HG03432 (cell line): ENCODE measurements at regions not wholly inside any gene's neighbourhood (a gene's known extent, or its start where the extent isn't known, plus 50 kb on each side); places are given as distances from the start of the nearest gene placed in this dataset.
"Not testable (repeated sequence)": the region's sequence is repeated elsewhere in the genome, so short reads cannot be mapped to it uniquely, and the experiment has no call there.

Source experiments
- ATAC-seq: cut with Tn5 transposase; IDR thresholded peaks from one replicate; pipeline ENCODE4 v1.9.1; 2021; ENCODE audit warnings: mild to moderate bottlenecking, moderate library complexity; ENCODE audit not compliant: unreplicated experiment

DNA sequence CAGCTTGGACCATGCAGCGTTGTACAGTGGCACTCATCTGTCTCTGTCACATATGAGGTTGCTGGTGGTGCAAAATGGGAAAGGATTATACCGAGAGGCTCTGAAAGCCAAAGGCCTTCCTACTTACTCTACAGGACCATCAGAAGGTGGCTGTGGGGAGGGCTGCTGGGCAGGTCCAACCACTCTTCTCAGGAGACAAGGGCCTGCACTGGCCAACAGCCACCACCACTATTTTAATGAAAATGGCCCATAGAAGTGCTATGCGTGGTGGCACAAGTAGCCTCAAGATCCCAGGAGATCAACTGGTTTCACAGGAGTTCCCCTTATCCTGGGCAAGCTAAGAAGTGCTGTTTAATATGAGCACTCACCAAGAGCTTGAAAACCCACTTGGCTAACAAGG is 52.3 kb downstream of the MRPL57 start:
- no peak for ATAC-seq

DNA sequence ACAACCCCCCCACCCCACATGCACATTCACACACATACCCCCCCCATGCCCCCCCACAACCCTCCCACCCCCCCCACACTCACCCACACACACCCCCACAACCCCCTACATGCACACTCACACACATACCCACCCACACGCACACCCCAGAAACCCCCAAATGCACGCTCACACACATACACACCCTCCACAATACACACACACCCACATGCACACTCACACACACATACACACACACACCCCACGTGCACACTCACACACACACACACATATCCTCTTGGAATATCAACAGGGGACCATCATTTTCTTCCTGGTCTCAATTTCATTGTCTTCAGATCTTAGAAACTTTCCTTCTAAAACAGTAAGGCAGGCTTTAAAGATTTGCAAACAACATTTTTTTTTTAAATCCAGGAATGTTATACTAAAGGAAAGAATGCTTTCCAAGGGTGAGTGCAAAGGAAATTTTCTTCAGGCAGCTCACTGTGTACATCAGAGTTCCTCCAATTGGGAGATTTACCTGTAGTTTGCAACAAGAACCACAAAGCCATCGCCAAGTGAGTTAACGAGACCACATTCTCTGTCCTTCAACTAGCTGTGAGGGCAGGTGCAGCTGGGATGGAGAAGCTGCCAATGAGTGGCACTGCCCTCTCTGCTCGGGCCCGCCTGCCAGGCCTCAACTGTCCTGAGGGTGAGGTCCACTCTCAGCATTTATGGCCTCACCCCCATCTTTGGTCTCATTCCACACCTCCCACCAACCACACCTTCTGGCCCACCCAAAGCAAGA is 53.0 kb downstream of the MRPL57 start:
- no peak for ATAC-seq

DNA sequence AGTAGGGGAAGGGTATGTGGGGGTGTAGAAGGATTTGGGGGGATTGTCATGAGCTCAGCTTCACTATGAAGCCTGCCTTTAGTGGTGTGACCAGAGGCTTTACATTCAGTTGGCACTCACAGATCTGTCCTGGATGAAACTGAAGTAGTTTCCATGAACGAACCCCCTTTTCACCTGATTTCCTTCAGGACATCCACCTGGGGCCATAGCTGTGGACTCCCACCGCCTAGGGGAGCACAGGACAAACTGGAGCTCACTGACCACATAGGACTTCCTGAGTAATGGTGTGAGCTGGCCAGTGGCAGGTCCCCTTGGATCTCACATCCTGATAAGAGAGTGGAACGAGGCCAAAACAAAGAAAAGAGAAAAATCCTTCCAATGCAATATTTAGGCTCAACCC is 54.1 kb downstream of the MRPL57 start:
- no peak for ATAC-seq

DNA sequence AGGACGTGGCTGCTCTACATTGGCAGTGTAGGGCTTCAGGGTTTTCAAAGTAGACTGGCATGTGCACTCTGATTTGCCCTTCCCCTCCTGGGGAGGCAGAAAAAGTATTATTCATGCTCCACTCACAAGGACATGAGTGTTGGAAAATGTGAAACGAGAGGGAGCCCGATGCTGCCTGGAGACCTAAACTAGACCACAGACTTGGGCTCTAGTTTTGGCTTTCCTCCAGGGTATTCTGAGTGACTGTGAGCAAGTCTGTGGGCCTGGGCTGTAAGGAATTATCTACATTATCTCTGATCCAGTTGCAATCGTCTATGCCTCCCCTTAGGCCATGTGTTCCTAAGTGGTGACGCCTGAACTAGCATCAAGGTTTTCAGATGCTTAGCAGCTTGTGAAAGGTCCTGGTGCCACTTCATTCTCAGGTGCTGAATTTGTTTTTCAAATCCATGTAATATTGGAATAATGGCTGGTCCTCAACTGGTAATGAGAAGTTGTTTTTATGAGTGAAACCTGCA is 55.0 kb downstream of the MRPL57 start:
- no peak for ATAC-seq

DNA sequence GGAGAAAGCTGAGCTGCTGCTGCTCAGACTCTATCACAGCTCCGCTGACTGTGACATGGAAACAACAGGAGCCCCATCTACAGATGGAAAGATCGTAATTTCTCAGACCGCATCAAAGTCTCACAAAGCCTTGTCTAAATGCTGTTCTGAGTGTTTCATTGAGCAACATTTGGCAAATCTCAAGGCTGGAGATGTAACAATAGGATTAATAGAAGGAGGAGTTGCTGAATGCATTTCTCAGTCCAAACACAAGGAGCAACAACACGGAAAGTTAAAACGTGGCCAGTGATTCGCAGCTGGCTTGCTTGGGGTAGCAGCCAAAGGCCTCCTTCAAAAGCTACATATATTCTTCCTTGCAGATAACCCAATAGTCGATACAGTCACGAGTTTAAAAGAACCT is 55.7 kb downstream of the MRPL57 start:
- no peak for ATAC-seq

DNA sequence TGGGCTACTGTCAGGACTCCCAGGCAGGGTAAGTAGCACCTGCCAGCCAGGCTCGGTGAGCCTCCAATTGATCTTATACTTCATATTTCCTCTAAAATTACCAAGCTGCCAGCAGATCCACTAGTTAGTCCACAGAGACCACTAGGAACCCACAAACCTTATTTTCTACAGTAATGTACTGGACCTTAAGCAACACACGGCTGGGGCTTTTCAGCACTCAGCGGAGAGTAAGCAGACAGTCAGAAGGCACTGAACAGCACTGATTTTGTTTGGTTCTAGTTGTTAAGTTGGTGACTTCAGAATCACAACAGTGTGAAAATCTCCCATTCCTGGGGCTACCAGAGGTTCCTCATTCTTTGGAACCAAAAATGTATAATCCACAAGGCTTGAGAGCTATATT is 56.1 kb downstream of the MRPL57 start:
- no peak for ATAC-seq

DNA sequence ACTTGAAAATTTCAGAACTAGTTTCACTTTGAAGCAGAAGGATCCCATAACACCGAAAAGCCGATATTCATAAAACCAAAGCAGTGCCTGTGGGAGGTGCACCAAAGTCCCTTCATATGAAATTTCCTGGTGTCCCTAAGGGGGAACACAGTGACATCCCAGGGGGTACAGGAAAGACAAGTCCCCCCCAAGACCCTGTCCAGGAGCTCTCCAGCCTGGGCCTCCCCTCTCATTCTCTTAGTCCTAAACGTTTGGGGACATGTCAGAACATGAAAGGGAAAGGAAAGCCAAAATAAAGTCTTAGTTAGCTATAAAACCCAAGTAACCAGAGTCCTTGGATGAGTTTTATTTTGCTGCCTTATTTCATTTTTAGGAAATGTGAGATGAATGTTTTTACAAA is 56.6 kb downstream of the MRPL57 start:
- ATAC-seq, result no peak

DNA sequence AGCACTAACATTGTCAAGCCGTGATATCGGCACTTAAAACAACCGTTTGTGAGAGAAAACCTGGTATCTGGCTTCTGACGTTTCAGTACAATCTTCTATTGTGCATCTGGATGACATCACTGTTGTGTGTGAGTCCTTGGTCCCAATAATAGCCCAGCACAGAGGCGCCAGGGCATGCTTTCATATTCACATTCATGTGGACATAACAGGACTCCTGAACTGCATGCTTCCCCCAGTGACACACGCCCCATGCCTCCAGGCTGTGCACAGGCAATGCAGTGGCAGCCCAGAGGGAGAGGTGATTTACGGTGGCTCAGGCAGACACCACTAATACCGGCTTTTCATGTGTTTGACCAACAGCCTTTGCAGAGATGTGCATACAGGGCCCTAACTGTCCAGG is 58.1 kb downstream of the MRPL57 start:
- no peak for ATAC-seq

DNA sequence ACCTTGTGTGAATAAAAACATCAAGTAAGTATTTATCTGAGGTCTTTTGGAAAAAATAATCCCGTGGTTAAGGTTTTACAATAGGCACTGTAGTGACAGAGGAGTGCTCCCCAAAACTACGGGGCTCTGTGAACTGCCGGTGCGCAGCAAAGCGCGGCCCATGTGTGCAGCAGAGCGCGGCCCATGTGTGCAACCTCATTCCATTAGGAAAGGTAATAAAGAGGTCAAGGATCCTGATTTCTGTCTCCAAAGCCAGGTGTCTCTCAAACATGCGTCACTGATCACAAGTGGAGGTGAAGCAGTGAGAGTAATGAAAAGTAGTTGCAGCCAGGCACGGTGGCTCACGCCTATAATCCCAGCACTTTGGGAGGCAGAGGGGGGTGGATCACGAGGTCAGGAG is 58.7 kb downstream of the MRPL57 start:
- ATAC-seq, result no peak

DNA sequence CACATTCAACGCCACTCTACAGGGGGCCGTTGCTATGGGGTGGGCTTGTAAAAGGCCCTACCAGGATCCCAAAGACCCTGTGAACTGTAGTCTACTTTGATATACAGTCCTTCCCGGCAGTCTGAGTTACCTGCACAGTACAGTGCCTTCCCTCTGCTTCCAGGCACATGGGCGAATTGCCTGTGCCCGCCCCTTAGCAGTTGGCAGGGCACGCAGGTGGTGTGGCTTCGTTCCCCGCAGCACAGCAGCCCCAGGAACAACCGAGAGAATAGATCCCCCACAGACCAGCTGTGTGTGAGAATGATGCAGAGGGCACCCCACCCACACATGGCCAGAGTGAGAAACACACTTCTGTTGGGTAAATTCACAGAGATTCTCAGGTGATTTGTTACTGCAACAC is 60.6 kb downstream of the MRPL57 start:
- ATAC-seq, result no peak

DNA sequence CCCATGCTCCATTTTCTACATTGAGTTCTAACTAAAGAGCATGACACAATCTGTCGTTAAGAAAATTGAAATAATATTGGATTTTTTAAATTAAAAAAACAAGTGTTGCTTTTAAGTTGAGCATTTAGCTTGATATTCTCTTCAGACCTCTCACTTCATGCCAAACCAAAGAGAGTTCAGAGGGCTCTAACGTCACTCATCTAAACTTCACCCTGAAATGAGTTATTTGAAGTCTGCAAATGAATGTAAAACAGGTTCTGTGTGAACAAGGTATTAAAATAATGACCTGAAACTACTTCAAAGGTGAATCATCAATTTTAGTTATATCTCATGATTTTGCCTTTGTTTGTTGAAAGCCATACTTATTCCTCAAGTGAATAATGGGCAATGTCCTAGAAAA is 61.8 kb downstream of the MRPL57 start:
- ATAC-seq, result no peak

DNA sequence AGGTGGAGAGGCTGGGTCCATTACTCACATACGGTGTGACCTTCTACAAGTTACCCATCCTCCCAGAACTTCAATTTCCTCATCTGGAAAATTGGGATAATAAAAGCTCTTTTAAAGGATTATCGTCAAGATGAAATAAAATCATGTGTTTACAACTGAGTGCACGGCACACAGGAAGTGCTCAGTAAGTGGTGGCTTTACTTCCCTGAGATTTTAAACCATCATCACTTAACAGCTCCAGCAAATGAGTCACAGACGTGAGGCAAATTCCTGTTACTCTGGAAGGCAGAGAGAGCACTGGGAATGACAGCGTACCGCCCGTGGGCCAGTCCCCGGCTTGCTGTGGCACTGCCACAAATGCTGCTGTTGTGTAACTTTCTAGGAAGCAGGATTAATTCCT is 64.1 kb downstream of the MRPL57 start:
- no peak for ATAC-seq

DNA sequence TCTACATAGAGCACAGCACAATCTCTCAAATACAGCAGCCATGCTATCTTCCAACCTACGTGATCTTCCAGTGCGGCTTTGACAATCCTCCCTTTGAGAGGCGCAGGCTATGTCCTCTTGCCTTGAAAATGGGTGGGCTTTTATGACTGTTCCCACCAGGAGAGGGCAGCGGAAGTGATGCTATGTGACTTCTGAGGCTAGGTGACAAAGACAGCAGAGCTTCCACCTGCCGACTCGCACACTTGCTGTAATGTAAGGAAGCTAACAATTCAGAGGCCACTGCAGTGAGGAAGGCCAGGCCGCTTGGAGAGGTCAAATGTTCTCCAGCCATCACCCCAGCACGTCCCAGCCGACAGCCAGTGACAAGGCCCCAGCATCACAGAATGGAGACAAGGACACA is 65.8 kb downstream of the MRPL57 start:
- no peak for ATAC-seq

DNA sequence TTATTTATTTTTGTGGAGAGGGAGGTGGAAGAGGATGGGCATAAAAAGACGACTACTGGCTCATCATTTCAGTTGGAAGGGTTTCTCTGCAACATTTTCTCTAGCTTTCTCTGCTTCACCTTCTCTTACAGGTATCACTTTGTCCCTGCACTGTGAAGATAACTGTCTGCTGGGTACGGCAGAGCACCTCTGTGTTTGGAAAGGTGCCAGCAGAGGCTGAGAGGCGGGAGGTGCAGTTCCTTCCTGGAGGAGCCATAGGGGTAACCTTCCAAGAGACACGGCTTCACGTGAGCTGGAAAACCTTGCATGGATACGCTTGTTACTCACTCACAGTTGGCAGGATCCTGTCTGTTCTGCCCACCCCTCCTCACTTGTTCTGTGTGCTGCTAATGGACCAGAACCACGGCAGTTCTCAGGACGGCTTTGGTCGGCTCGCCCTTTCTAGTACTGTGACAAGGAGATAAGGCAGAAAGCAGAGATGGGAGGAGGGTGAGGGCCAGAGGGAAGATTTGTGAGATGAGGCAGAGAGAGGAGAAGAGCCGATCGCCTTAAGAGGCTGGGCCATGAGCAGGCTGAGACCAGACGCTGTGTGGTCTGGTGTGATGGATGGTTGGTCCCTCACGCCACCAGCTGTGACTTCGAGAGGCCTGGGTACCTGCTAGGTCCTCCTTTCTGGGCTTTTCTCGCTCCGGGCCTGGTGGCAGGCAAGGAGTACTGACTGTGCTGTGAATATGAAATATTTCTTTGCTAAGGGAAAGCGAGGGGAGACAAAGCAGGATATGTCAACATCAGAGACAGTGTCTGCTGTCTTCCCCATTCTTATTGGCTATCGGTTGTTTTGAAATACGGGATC is 66.8 kb downstream of the MRPL57 start:
- ATAC-seq, result no peak

DNA sequence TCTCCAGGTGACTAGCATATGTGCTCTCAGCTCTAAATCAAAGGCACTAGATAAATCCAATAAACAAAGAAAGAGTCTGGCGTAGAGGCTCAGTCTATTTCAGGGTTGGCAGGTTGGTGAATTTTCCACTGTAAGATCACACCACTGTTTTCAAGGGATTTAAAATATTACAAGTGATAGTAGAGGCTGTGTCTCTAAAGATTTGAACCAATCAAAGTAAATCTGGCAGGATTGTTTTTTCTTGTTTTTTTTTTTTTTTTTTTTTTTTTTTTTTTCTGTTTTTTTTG is 67.4 kb downstream of the MRPL57 start:
- not testable (repeated sequence) for ATAC-seq

DNA sequence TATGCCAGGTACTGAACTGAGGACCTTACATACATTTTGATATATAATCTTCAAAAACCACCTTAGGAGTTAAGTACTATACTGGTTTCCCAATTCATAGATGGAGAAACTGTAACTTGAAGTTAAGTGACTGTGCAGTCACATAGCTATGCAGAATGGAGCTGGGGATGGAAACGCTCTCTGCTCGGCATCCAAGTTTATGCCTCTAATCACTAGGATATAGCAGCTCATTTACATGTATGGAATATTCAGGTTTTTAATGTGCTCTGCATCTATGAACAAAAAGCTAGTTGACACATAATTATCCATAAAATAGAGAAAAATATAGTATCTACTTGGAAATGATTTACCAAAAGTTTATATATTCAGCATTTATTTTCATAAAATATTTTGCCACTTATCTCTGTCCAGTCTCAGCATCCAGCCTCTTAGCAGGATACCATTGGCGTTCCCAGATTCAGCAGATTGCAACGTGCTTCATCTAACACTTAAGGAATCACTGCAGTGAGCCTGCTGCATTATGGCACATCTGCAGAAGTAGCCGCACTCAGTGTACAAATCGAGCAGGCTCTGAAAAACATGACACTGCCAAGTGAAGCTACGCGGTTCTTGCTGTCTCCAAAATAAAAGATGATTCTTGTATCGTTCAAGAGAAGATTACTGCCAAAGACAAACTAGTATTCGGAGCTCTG is 70.4 kb downstream of the MRPL57 start:
- ATAC-seq, result no peak

DNA sequence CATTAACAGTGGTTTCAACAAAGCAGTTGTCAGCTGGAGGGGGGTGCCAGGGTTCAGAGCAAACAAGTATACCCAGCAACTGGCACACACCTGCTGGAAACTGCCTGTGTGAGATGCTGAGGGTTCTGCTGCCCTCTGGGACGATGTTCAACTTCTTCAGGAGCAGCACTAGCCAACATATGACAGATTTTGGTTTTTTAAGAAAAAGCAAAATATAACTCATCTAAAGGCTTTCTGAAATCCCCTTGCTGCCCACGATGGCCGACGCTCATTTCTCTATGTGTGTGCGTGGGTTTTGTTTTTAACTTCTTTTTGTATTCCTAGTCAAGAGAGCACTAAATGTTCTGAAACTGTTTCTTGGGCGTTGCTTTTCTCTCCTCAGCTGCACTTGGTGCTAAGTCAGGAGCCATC is 79.9 kb downstream of the MRPL57 start:
- no peak for ATAC-seq

DNA sequence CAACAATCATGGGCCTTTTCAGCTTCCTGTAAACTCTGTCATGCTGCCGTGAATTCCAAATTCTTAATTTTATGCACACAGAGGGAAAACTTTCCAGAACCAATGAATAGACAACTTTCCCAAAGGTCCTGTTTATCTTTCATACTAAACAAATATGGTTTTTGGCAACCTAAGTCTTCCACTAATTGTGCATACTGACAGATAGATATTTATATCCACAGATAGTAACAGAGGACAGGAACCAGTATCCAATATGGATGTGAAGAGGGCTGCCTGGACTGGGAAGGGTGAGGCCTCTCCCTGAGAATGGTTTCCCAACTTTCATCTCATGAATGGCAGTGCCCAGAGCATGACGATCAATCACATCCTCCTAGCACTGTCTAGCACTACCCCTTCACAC is 80.4 kb downstream of the MRPL57 start:
- ATAC-seq, result no peak

DNA sequence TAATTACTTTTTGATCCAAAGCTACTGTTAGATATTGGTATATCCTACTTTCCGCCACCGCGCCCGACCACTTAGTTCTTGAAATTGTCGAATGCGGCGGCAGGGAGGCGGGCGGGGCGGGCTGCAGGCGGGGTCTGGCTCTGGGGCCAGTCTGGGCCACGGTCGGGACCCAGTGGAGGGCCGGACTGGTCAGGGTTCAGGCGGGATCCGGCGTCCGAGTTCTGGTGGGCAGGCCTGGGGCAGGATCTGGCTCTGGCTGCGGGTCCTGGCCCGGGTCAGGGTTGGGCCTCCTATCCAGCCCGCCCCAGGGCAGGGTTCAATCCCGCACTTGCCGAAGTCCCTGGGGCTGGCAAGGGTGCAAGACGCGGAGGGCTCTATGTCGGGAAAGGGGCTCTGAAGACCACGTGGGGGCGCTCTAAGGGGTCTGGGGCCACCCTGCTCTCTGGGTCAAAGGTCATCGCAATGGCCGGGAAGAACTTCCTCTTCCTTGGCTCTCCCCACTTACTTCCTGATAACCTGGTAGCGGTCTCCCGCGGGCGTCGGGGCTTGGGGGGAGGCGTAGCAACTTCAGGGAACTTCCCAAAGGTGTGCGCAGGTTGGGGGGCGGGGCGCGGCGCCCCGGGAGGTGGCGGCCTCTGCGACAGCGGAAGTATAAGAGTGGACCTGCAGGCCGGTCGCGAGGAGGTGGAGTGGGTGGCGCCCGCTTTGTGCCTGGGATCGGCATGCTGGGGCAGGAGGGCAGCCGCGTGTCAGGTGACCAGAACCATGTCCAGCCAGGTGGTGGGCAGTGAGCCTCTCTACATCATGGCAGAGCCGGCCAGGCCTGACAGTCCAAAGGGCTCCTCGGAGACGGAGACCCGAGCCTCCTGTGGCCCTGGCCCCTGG is 83.4 kb downstream of the MRPL57 start:
- ATAC-seq, result no peak

DNA sequence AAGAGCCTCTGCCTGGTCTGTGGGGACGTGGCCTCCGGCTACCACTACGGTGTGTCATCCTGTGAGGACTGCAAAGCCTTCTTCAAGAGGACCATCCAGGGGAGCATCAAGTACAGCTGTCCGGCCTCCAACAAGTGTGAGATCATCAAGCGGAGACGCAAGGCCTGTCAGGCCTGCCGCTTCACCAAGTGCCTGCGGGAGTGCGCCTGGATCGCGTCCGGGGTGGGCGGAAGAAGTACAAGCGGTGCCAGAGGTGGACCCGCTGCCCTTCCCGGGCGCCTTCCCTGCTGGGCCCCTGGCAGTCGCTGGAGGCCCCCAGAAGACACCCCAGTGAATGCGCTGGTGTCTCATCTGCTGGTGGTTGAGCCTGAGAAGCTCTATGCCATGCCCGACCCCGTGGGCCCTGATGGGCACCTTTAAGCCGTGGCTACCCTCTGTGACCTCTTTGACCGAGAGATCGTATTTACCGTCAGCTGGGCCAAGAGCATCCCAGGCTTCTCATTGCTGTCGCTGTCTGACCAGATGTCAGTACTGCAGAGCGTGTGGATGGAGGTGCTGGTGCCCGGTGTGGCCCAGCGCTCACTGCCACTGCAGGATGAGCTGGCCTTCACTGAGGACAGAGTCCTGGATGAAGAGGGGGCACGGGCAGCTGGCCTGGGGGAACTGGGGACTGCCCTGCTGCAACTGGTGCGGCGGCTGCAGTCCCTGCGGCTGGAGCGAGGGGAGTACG is 84.3 kb downstream of the MRPL57 start:
- ATAC-seq, result not testable (repeated sequence)
